ENCODE measurements at regions not wholly inside any gene's neighbourhood (a gene's known extent, or its start where the extent isn't known, plus 50 kb on each side); places are given as distances from the start of the nearest gene placed in this dataset.

DNA sequence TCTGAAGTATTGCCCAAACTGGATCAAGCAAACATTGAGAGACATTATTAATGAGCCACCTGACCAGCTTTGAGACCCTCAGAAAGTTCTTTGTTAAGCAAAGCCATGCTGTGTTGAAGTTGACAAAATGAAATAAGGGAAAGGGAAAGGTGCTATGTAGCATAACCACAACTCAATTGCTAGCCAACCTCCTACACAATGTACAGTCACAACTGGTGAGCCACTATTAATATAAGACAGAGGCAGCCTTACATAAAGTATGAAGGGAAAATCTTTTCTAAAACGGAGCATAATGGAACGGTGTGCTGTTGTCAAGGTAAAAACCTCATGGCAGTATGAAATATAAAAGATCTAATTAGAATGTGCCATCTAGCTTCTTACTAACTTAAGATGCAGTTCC lies 375.8 kb upstream of the ST8SIA4 start:
- TF ChIP-seq TCF7L2 (IDR thresholded peaks at IDR 0.05; ENCODE audit: low read depth, low read length) (no peak), POLR2AphosphoS5 (IDR thresholded peaks at IDR 0.05; ENCODE audit: low read depth, low read length) (no peak)
- TF ChIP-seq, protein P1, sequence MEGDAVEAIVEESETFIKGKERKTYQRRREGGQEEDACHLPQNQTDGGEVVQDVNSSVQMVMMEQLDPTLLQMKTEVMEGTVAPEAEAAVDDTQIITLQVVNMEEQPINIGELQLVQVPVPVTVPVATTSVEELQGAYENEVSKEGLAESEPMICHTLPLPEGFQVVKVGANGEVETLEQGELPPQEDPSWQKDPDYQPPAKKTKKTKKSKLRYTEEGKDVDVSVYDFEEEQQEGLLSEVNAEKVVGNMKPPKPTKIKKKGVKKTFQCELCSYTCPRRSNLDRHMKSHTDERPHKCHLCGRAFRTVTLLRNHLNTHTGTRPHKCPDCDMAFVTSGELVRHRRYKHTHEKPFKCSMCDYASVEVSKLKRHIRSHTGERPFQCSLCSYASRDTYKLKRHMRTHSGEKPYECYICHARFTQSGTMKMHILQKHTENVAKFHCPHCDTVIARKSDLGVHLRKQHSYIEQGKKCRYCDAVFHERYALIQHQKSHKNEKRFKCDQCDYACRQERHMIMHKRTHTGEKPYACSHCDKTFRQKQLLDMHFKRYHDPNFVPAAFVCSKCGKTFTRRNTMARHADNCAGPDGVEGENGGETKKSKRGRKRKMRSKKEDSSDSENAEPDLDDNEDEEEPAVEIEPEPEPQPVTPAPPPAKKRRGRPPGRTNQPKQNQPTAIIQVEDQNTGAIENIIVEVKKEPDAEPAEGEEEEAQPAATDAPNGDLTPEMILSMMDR (IDR thresholded peaks at IDR 0.05): no peak
- TF ChIP-seq, protein P2, sequence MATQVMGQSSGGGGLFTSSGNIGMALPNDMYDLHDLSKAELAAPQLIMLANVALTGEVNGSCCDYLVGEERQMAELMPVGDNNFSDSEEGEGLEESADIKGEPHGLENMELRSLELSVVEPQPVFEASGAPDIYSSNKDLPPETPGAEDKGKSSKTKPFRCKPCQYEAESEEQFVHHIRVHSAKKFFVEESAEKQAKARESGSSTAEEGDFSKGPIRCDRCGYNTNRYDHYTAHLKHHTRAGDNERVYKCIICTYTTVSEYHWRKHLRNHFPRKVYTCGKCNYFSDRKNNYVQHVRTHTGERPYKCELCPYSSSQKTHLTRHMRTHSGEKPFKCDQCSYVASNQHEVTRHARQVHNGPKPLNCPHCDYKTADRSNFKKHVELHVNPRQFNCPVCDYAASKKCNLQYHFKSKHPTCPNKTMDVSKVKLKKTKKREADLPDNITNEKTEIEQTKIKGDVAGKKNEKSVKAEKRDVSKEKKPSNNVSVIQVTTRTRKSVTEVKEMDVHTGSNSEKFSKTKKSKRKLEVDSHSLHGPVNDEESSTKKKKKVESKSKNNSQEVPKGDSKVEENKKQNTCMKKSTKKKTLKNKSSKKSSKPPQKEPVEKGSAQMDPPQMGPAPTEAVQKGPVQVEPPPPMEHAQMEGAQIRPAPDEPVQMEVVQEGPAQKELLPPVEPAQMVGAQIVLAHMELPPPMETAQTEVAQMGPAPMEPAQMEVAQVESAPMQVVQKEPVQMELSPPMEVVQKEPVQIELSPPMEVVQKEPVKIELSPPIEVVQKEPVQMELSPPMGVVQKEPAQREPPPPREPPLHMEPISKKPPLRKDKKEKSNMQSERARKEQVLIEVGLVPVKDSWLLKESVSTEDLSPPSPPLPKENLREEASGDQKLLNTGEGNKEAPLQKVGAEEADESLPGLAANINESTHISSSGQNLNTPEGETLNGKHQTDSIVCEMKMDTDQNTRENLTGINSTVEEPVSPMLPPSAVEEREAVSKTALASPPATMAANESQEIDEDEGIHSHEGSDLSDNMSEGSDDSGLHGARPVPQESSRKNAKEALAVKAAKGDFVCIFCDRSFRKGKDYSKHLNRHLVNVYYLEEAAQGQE (IDR thresholded peaks at IDR 0.05; ENCODE audit: insufficient read depth in 1 of 2, low read depth in 2 of 2, low read length in 1 of 2): no peak
